ENCODE measurements at regions not wholly inside any gene's neighbourhood (a gene's known extent, or its start where the extent isn't known, plus 50 kb on each side); places are given as distances from the start of the nearest gene placed in this dataset.
A peak's percentile ranks its signal among the peaks of the same experiment; 100 is the strongest.
"Not testable (repeated sequence)": the region's sequence is repeated elsewhere in the genome, so short reads cannot be mapped to it uniquely, and the experiment has no call there.

- not testable (repeated sequence) for H3K27ac Mint-ChIP-seq; H3K9me3 Mint-ChIP-seq; H3K4me3 Mint-ChIP-seq; DNase-seq; H3K4me1 Mint-ChIP-seq (ENCODE audit: low read depth); ATAC-seq (replicated peaks in 1 of 2); H3K27me3 Mint-ChIP-seq (ENCODE audit: low read depth); H3K36me3 Mint-ChIP-seq (ENCODE audit: insufficient read depth in 2 of 2)
These were observed 163.8 kb upstream of the ZNF658 start for GRCh38 chr9:66736686-66737085.

- not testable (repeated sequence) for H3K27ac Mint-ChIP-seq; H3K4me1 Mint-ChIP-seq (ENCODE audit: low read depth); H3K4me3 Mint-ChIP-seq; DNase-seq; H3K27me3 Mint-ChIP-seq (ENCODE audit: low read depth); H3K36me3 Mint-ChIP-seq (ENCODE audit: insufficient read depth in 2 of 2); ATAC-seq (replicated peaks in 1 of 2); H3K9me3 Mint-ChIP-seq
These were observed 162.1 kb upstream of the ZNF658 start for GRCh38 chr9:66738418-66738817.

GRCh38 chr9:66740136-66740535 lies 160.4 kb upstream of the ZNF658 start:
- H3K27ac Mint-ChIP-seq; H3K36me3 Mint-ChIP-seq (ENCODE audit: insufficient read depth in 2 of 2); H3K9me3 Mint-ChIP-seq; H3K4me1 Mint-ChIP-seq (ENCODE audit: low read depth); H3K4me3 Mint-ChIP-seq; H3K27me3 Mint-ChIP-seq (ENCODE audit: low read depth); DNase-seq: not testable (repeated sequence)
- ATAC-seq (replicated peaks in 1 of 2), result peak; percentile 57 to 89

- not testable (repeated sequence) for H3K9me3 Mint-ChIP-seq; H3K27me3 Mint-ChIP-seq (ENCODE audit: low read depth); H3K4me3 Mint-ChIP-seq; ATAC-seq (replicated peaks in 1 of 2); H3K36me3 Mint-ChIP-seq (ENCODE audit: insufficient read depth in 2 of 2); DNase-seq; H3K4me1 Mint-ChIP-seq (ENCODE audit: low read depth); H3K27ac Mint-ChIP-seq
These were observed 154.7 kb upstream of the ZNF658 start for GRCh38 chr9:66745846-66746245.

GRCh38 chr9:66752324-66752923 lies 148.1 kb upstream of the ZNF658 start:
- not testable (repeated sequence) for H3K9me3 Mint-ChIP-seq; ATAC-seq (replicated peaks in 1 of 2); H3K36me3 Mint-ChIP-seq (ENCODE audit: insufficient read depth in 2 of 2); DNase-seq; H3K4me1 Mint-ChIP-seq (ENCODE audit: low read depth); H3K27ac Mint-ChIP-seq; H3K4me3 Mint-ChIP-seq; H3K27me3 Mint-ChIP-seq (ENCODE audit: low read depth)

GRCh38 chr9:66759825-66760492 lies 140.6 kb upstream of the ZNF658 start:
- not testable (repeated sequence) for H3K4me3 Mint-ChIP-seq; H3K4me1 Mint-ChIP-seq (ENCODE audit: low read depth); H3K27me3 Mint-ChIP-seq (ENCODE audit: low read depth); ATAC-seq (replicated peaks in 1 of 2); H3K9me3 Mint-ChIP-seq; H3K27ac Mint-ChIP-seq; DNase-seq; H3K36me3 Mint-ChIP-seq (ENCODE audit: insufficient read depth in 2 of 2)

- peak; percentile 58 to 80 for ATAC-seq (replicated peaks in 1 of 2)
- not testable (repeated sequence) for H3K4me3 Mint-ChIP-seq; H3K27ac Mint-ChIP-seq; H3K36me3 Mint-ChIP-seq (ENCODE audit: insufficient read depth in 2 of 2); H3K4me1 Mint-ChIP-seq (ENCODE audit: low read depth); H3K27me3 Mint-ChIP-seq (ENCODE audit: low read depth); DNase-seq; H3K9me3 Mint-ChIP-seq
These were observed 135.6 kb upstream of the ZNF658 start for GRCh38 chr9:66764799-66765493.

- H3K27me3 Mint-ChIP-seq (ENCODE audit: low read depth); DNase-seq; H3K4me3 Mint-ChIP-seq; H3K9me3 Mint-ChIP-seq; H3K27ac Mint-ChIP-seq; ATAC-seq (replicated peaks in 1 of 2); H3K36me3 Mint-ChIP-seq (ENCODE audit: insufficient read depth in 2 of 2); H3K4me1 Mint-ChIP-seq (ENCODE audit: low read depth): not testable (repeated sequence)
These were observed 135.0 kb upstream of the ZNF658 start for GRCh38 chr9:66765531-66765930.

GRCh38 chr9:66771504-66771903 lies 129.0 kb upstream of the ZNF658 start:
- not testable (repeated sequence) for DNase-seq; H3K9me3 Mint-ChIP-seq; H3K27me3 Mint-ChIP-seq (ENCODE audit: low read depth); H3K4me3 Mint-ChIP-seq; H3K27ac Mint-ChIP-seq; ATAC-seq (replicated peaks in 1 of 2); H3K4me1 Mint-ChIP-seq (ENCODE audit: low read depth); H3K36me3 Mint-ChIP-seq (ENCODE audit: insufficient read depth in 2 of 2)

- H3K9me3 Mint-ChIP-seq; H3K4me1 Mint-ChIP-seq (ENCODE audit: low read depth); H3K27me3 Mint-ChIP-seq (ENCODE audit: low read depth); H3K27ac Mint-ChIP-seq; H3K36me3 Mint-ChIP-seq (ENCODE audit: insufficient read depth in 2 of 2); ATAC-seq (replicated peaks in 1 of 2); DNase-seq; H3K4me3 Mint-ChIP-seq: not testable (repeated sequence)
These were observed 125.9 kb upstream of the ZNF658 start for GRCh38 chr9:66774618-66775017.

- H3K9me3 Mint-ChIP-seq; DNase-seq; H3K4me1 Mint-ChIP-seq (ENCODE audit: low read depth); H3K27ac Mint-ChIP-seq; H3K4me3 Mint-ChIP-seq; H3K27me3 Mint-ChIP-seq (ENCODE audit: low read depth); ATAC-seq (replicated peaks in 1 of 2); H3K36me3 Mint-ChIP-seq (ENCODE audit: insufficient read depth in 2 of 2): not testable (repeated sequence)
These were observed 120.4 kb upstream of the ZNF658 start for GRCh38 chr9:66779944-66780661.

GRCh38 chr9:66781240-66781639 lies 119.3 kb upstream of the ZNF658 start:
- H3K27me3 Mint-ChIP-seq (ENCODE audit: low read depth); H3K9me3 Mint-ChIP-seq; DNase-seq; ATAC-seq (replicated peaks in 1 of 2); H3K36me3 Mint-ChIP-seq (ENCODE audit: insufficient read depth in 2 of 2); H3K27ac Mint-ChIP-seq; H3K4me1 Mint-ChIP-seq (ENCODE audit: low read depth); H3K4me3 Mint-ChIP-seq: not testable (repeated sequence)

GRCh38 chr9:66782010-66782409 lies 118.5 kb upstream of the ZNF658 start:
- not testable (repeated sequence) for H3K4me3 Mint-ChIP-seq; H3K9me3 Mint-ChIP-seq; H3K4me1 Mint-ChIP-seq (ENCODE audit: low read depth); H3K36me3 Mint-ChIP-seq (ENCODE audit: insufficient read depth in 2 of 2); H3K27me3 Mint-ChIP-seq (ENCODE audit: low read depth); DNase-seq; H3K27ac Mint-ChIP-seq; ATAC-seq (replicated peaks in 1 of 2)

All from activated T-cell treated with anti-CD3 and anti-CD28 coated beads, Interleukin-2, amount 50 U/mL, for 72 hours (primary cell).